Ishikawa (cell line): ENCODE measurements at regions not wholly inside any gene's neighbourhood (a gene's known extent, or its start where the extent isn't known, plus 50 kb on each side); places are given as distances from the start of the nearest gene placed in this dataset.

ENCODE experiments used
- CEBPB ChIP-seq: IDR thresholded peaks from 2 replicates; pipeline ENCODE4 v1.6.1; 2012
- CREB1 ChIP-seq: IDR thresholded peaks from 2 replicates; pipeline ENCODE4 v1.6.1; 2012; ENCODE audit warnings: low read depth
- EGR1 ChIP-seq: IDR thresholded peaks from 2 replicates; pipeline ENCODE4 v1.6.1; 2012
- EP300 ChIP-seq: IDR thresholded peaks from 2 replicates; pipeline ENCODE4 v1.6.1; 2012; ENCODE audit warnings: borderline replicate concordance
- FOXM1 ChIP-seq: IDR thresholded peaks from 2 replicates; pipeline ENCODE4 v1.6.1; 2012; ENCODE audit warnings: low read depth, borderline replicate concordance
- NFIC ChIP-seq: IDR thresholded peaks from 2 replicates; pipeline ENCODE4 v1.6.1; 2012
- RAD21 ChIP-seq: IDR thresholded peaks from 2 replicates; pipeline ENCODE4 v1.6.1; 2012; ENCODE audit warnings: low read depth
- TAF1 ChIP-seq: IDR thresholded peaks from 2 replicates; pipeline ENCODE4 v1.6.1; 2012; ENCODE audit warnings: low read depth, mild to moderate bottlenecking
- TCF12 ChIP-seq: IDR thresholded peaks from 2 replicates; pipeline ENCODE4 v1.6.1; 2012; ENCODE audit warnings: low read depth
- TEAD4 ChIP-seq: IDR thresholded peaks from 2 replicates; pipeline ENCODE4 v1.6.1; 2012
- YY1 ChIP-seq: IDR thresholded peaks from 2 replicates; pipeline ENCODE4 v1.6.1; 2012; ENCODE audit warnings: low read depth
- ZBTB7A ChIP-seq: IDR thresholded peaks from 2 replicates; pipeline ENCODE4 v1.6.1; 2012; ENCODE audit warnings: low read depth
- TF ChIP-seq, protein P1 (sequence below): IDR thresholded peaks from 2 replicates; pipeline ENCODE4 v1.6.1; 2012
- TF ChIP-seq, protein P2 (sequence below): IDR thresholded peaks from 2 replicates; pipeline ENCODE4 v1.6.1; 2012
- TF ChIP-seq, protein P3 (sequence below): IDR thresholded peaks from 2 replicates; pipeline ENCODE4 v1.6.1; 2012; ENCODE audit warnings: low read depth, mild to moderate bottlenecking

DNA sequence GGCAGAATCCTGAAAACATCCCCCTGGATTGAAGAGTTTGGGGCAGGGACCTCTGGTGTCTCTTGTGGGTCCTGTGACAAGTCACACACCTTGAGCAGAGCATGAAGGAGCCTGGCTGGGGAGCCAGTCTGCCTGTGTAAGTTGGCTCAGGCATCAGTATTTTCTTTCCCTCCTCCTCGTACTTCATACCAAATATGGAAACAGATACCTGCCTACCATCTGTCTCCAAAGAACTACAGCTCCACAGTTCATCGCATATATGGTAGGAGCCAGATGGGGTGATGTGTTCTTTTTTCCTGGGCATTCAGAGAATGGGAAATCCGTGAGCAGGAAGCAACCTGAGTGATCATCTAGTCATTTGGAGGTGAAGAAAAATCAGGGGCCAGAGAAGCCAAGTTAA lies 177.3 kb upstream of the RAD23B start:
- no peak for TF ChIP-seq FOXM1
- no peak for TF ChIP-seq CREB1
- no peak for TF ChIP-seq EGR1
- TF ChIP-seq TCF12 = no peak
- no peak for TF ChIP-seq NFIC
- no peak for TF ChIP-seq YY1
- TF ChIP-seq TEAD4 = no peak
- no peak for TF ChIP-seq RAD21
- TF ChIP-seq, protein P1, sequence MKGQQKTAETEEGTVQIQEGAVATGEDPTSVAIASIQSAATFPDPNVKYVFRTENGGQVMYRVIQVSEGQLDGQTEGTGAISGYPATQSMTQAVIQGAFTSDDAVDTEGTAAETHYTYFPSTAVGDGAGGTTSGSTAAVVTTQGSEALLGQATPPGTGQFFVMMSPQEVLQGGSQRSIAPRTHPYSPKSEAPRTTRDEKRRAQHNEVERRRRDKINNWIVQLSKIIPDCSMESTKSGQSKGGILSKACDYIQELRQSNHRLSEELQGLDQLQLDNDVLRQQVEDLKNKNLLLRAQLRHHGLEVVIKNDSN = no peak
- TF ChIP-seq EP300 = no peak
- no peak for TF ChIP-seq ZBTB7A
- TF ChIP-seq CEBPB = no peak
- TF ChIP-seq, protein P2, sequence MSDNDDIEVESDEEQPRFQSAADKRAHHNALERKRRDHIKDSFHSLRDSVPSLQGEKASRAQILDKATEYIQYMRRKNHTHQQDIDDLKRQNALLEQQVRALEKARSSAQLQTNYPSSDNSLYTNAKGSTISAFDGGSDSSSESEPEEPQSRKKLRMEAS = no peak
- TF ChIP-seq TAF1 = no peak
- TF ChIP-seq, protein P3, sequence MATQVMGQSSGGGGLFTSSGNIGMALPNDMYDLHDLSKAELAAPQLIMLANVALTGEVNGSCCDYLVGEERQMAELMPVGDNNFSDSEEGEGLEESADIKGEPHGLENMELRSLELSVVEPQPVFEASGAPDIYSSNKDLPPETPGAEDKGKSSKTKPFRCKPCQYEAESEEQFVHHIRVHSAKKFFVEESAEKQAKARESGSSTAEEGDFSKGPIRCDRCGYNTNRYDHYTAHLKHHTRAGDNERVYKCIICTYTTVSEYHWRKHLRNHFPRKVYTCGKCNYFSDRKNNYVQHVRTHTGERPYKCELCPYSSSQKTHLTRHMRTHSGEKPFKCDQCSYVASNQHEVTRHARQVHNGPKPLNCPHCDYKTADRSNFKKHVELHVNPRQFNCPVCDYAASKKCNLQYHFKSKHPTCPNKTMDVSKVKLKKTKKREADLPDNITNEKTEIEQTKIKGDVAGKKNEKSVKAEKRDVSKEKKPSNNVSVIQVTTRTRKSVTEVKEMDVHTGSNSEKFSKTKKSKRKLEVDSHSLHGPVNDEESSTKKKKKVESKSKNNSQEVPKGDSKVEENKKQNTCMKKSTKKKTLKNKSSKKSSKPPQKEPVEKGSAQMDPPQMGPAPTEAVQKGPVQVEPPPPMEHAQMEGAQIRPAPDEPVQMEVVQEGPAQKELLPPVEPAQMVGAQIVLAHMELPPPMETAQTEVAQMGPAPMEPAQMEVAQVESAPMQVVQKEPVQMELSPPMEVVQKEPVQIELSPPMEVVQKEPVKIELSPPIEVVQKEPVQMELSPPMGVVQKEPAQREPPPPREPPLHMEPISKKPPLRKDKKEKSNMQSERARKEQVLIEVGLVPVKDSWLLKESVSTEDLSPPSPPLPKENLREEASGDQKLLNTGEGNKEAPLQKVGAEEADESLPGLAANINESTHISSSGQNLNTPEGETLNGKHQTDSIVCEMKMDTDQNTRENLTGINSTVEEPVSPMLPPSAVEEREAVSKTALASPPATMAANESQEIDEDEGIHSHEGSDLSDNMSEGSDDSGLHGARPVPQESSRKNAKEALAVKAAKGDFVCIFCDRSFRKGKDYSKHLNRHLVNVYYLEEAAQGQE = no peak

DNA sequence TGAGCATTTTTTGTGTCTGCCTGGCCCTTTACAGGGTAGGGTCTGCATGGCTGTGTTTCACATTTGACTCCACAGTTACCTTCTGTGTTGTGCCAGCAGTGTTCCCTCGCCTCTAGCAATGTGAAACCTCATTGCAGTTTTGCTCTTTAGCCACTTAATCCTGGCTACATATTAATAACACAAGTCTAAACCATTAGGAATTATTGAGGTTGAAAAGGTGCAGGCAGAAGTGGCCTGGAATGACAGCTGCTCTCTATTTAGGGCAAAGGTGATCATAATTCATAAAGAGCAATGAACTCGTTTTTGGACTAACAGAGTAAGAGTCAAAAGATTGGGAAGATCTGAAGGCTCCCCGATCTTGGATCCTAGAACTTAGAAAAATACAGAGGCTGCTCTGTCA lies 176.7 kb upstream of the RAD23B start:
- TF ChIP-seq TCF12 (no peak), CREB1 (no peak), CEBPB (no peak), NFIC (no peak), TAF1 (no peak), EP300 (no peak), YY1 (no peak), EGR1 (no peak), ZBTB7A (no peak), FOXM1 (no peak)
- TF ChIP-seq, protein P1 = no peak
- TF ChIP-seq, protein P2 = no peak
- TF ChIP-seq, protein P3 = no peak

DNA sequence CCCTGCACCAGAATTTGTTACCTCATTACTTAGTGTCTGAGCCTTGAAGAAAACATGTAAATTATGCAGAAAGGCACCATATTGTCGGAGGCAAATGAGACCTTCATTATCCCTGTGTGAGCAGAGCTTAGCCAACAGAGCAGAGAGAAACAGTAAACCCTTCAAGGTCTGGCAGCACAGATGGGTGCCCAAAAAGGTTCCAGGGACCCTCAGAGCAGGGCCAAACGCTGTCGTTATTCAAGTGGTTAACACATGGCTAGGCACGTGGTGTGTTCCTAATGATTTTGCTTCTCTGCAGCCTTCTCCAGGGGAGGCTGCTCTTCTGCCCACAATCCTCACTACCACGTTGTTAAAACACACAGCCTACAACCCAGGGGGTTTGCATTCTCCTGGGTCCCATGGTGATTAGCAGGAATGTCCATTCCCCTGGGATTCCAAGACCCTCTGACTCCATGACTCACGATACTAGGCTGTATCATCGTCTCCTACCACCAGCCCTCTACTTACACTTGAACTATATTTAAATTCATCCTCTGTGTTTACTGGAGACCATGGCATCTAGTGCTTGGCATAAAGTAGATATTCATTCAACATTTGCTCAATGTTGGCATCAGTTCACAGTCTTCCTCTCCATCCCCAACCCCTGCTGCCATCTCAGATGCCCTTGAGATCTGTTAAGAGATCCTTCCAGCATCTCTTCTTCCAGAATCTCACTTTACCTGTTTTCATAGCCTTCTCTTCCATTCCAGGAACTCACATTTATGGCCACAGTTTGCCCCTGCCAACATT lies 174.5 kb upstream of the RAD23B start:
- no peak for TF ChIP-seq YY1
- no peak for TF ChIP-seq TEAD4
- TF ChIP-seq, protein P3 = no peak
- no peak for TF ChIP-seq TAF1
- TF ChIP-seq, protein P2 = no peak
- TF ChIP-seq ZBTB7A = no peak
- no peak for TF ChIP-seq EP300
- TF ChIP-seq NFIC = no peak
- TF ChIP-seq CREB1 = no peak
- TF ChIP-seq RAD21 = no peak
- no peak for TF ChIP-seq FOXM1
- no peak for TF ChIP-seq CEBPB
- TF ChIP-seq TCF12 = no peak
- no peak for TF ChIP-seq EGR1
- TF ChIP-seq, protein P1 = no peak
